GM12878 (cell line): ENCODE measurements at regions not wholly inside any gene's neighbourhood (a gene's known extent, or its start where the extent isn't known, plus 50 kb on each side); places are given as distances from the start of the nearest gene placed in this dataset.

Experiments used
- ATAC-seq: fragments of 200-7000 bp; cut with Tn5 transposase; 3 replicates; pipeline ENCODE4 v1.9.1; 2020; ENCODE audit warnings: mild to moderate bottlenecking, moderate library complexity
- BruUV-seq: library from RNA; stranded (reverse); fragments of 400-500 nt; replicated peaks from 2 replicates; lab custom pipeline; 2021; lab: Mats Ljungman, UMichigan
- CTCF ChIA-PET: fragments of 300-600 bp; sonication (Branson Sonifier 250); formaldehyde crosslinking; extraction: SDS; loops from one replicate; lab custom pipeline; 2021; ENCODE audit warnings: inconsistent platforms; lab: Yijun Ruan, JAX
- POLR2A ChIA-PET: fragments of 350-600 bp; formaldehyde crosslinking; extraction: SDS; loops from one replicate; lab custom pipeline; 2021; ENCODE audit warnings: inconsistent platforms; lab: Charles Lee
- RAD21 ChIA-PET: fragments of 300-600 bp; sonication (Branson Sonifier 250); formaldehyde crosslinking; loops from one replicate; lab custom pipeline; 2023; ENCODE audit warnings: antibody characterized with exemption; ENCODE audit not compliant: unreplicated experiment; lab: Charles Lee
- SMC1A ChIA-PET: fragments of 300-600 bp; sonication (Branson Sonifier 250); formaldehyde crosslinking; loops from one replicate; lab custom pipeline; 2023; ENCODE audit not compliant: unreplicated experiment, uncharacterized antibody; lab: Charles Lee
- DNase-seq: peaks from one replicate; pipeline ENCODE4 v3.0.0-alpha.2; 2011; ENCODE audit warnings: low read depth, low spot score
- FAIRE-seq: peaks from 3 replicates; lab custom pipeline; 2011; peaks lifted over from hg19 to GRCh38; lab: Jason Lieb, UNC
- H2AFZ ChIP-seq: 2 replicates; pipeline ENCODE4 v1.6.0; 2011; ENCODE audit warnings: low read depth, low read length, control low read depth; ENCODE audit not compliant: control insufficient read depth
- H3K27ac ChIP-seq: 2 replicates; pipeline ENCODE4 v1.5.1; 2011; ENCODE audit warnings: control low read depth; ENCODE audit not compliant: control insufficient read depth, insufficient read depth
- H3K27me3 ChIP-seq, 2 experiments: replicated peaks in 1 of 2; 2 replicates each; pipeline versions ENCODE4 v1.6.0 to v1.6.1; 2011; ENCODE audit warnings: low read length in 1 of 2; ENCODE audit not compliant: control insufficient read depth in 2 of 2, insufficient read depth in 2 of 2
- H3K36me3 ChIP-seq, 2 experiments: 2 replicates each; pipeline ENCODE4 v1.5.1; 2011; ENCODE audit warnings: low read length in 1 of 2; ENCODE audit not compliant: control insufficient read depth in 2 of 2, insufficient read depth in 2 of 2
- H3K4me1 ChIP-seq: 2 replicates; pipeline ENCODE4 v1.6.1; 2011; ENCODE audit warnings: mild to moderate bottlenecking, low read length, moderate library complexity, mixed read lengths; ENCODE audit not compliant: control insufficient read depth, insufficient read depth
- H3K4me2 ChIP-seq: 2 replicates; pipeline ENCODE4 v1.6.0; 2011; ENCODE audit warnings: control low read depth; ENCODE audit not compliant: control insufficient read depth, insufficient read depth
- H3K4me3 ChIP-seq: fragments of 200-600 bp; sonication (generic); 2 replicates; pipeline ENCODE4 v1.5.1; 2016
- H3K79me2 ChIP-seq: 2 replicates; pipeline ENCODE4 v1.6.0; 2011; ENCODE audit warnings: low read length; ENCODE audit not compliant: control insufficient read depth, insufficient read depth
- H3K9ac ChIP-seq: 2 replicates; pipeline ENCODE4 v1.8.0; 2011; ENCODE audit warnings: low read length, control low read depth, mixed read lengths; ENCODE audit not compliant: control insufficient read depth, insufficient read depth
- H3K9me3 ChIP-seq: replicated peaks from 3 replicates; pipeline ENCODE4 v1.5.1; 2011; ENCODE audit warnings: mild to moderate bottlenecking, low read length; ENCODE audit not compliant: control insufficient read depth, insufficient read depth
- H4K20me1 ChIP-seq: 2 replicates; pipeline ENCODE4 v1.6.0; 2011; ENCODE audit not compliant: control insufficient read depth, insufficient read depth
- CHD1 ChIP-seq: IDR thresholded peaks from 2 replicates; pipeline ENCODE4 v1.6.1; 2012; ENCODE audit warnings: low read depth, low read length, improper control_type of control experiment
- ESRRA ChIP-seq: IDR thresholded peaks from 2 replicates; pipeline ENCODE4 v1.6.1; 2012; ENCODE audit warnings: mild to moderate bottlenecking, low read length, improper control_type of control experiment
- GATAD2B ChIP-seq: fragments of 450-650 bp; conservative IDR thresholded peaks from 2 replicates; pipeline ENCODE4 v1.6.1; 2017; ENCODE audit warnings: low read depth, mild to moderate bottlenecking, moderate library complexity
- MTA2 ChIP-seq: fragments of 450-650 bp; IDR thresholded peaks from 2 replicates; pipeline ENCODE4 v1.6.1; 2016; ENCODE audit warnings: low read depth, mild to moderate bottlenecking, moderate library complexity
- NFYB ChIP-seq: IDR thresholded peaks from 2 replicates; pipeline ENCODE4 v1.6.1; 2011; ENCODE audit warnings: low read depth, mild to moderate bottlenecking, low read length, improper control_type of control experiment, moderate library complexity; ENCODE audit not compliant: insufficient read depth
- PAX8 ChIP-seq: fragments of 450-650 bp; IDR thresholded peaks from 2 replicates; pipeline ENCODE4 v1.6.1; 2017; ENCODE audit warnings: mild to moderate bottlenecking, moderate library complexity
- PKNOX1 ChIP-seq: fragments of 450-650 bp; IDR thresholded peaks from 2 replicates; pipeline ENCODE4 v1.6.1; 2016; ENCODE audit warnings: mild to moderate bottlenecking
- POLR2A ChIP-seq: IDR thresholded peaks from 2 replicates; pipeline ENCODE4 v1.6.1; 2011; ENCODE audit warnings: low read depth, mild to moderate bottlenecking, low read length
- RAD51 ChIP-seq: fragments of 450-650 bp; IDR thresholded peaks from 2 replicates; pipeline ENCODE4 v1.6.1; 2016; ENCODE audit warnings: moderate library complexity, mild to moderate bottlenecking, inconsistent platforms
- USF2 ChIP-seq: IDR thresholded peaks from 2 replicates; pipeline ENCODE4 v1.6.1; 2011; ENCODE audit warnings: low read depth, low read length, improper control_type of control experiment, borderline replicate concordance
- WGBS: methylation state at CpG from one replicate; pipeline ENCODE4 v1.1.6; 2016; ENCODE audit warnings: low lambda C conversion rate; ENCODE audit not compliant: insufficient replicate concordance, insufficient coverage; ENCODE audit errors: missing lambda C conversion rate; 5-methylcytosine and 5-hydroxymethylcytosine counted together
- in situ Hi-C: fragments of 300-500 bp; cut with MboI; formaldehyde crosslinking; loops from 9 replicates; pipeline ENCODE4 v1.14.3; 2018; ENCODE audit warnings: mixed read lengths
- intact Hi-C: fragments of 100-400 bp; cut with micrococcal nuclease; formaldehyde crosslinking; loops from one replicate; pipeline ENCODE4 v1.14.2; 2022; ENCODE audit not compliant: unreplicated experiment

DNA sequence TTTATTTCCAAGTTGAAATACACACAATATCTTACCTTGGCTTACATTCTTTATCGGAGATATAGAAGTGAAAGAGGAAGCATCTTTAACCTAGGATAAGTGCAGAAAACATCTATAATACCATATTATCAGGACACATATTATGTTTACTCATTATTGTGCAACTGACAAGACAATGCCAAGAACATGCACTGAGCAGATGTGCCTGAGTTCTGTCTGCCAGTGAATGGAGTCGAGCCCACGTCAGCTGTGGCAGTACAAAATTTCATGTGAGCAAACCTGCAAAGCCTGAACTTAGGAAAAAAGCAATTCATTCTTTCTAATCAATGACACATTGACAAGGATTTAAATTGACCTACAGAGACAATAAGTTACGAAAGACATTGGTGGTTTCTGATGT, 154.4 kb downstream of the AXIN2 start:
- DNase-seq (no peak), ATAC-seq (no peak), FAIRE-seq (no peak)
- Histone ChIP-seq H3K79me2 (no peaks in the 10 kb centered on the region), H3K27me3 (no peaks in the 10 kb centered on the region), H3K4me1 (no peaks in the 10 kb centered on the region), H3K9me3 (no peaks in the 10 kb centered on the region), H3K4me3 (no peak overlapping the region), H3K36me3 (no peaks in the 10 kb centered on the region), H3K27ac (no peak overlapping the region), H3K4me2 (no peak overlapping the region), H4K20me1 (no peaks in the 10 kb centered on the region), H2AFZ (no peak overlapping the region), H3K9ac (no peak overlapping the region)
- BruUV-seq = no TSS peak
- ChIA-PET CTCF (no interaction called here), SMC1A (no interaction called here), POLR2A (no interaction called here), RAD21 (no interaction called here)
- intact Hi-C loops = no loop called here
- in situ Hi-C loops = no loop called here
- TF ChIP-seq ESRRA (no peak), PKNOX1 (no peak)
- 67% methylated on average over 4 of the region's 4 CpGs for WGBS

DNA sequence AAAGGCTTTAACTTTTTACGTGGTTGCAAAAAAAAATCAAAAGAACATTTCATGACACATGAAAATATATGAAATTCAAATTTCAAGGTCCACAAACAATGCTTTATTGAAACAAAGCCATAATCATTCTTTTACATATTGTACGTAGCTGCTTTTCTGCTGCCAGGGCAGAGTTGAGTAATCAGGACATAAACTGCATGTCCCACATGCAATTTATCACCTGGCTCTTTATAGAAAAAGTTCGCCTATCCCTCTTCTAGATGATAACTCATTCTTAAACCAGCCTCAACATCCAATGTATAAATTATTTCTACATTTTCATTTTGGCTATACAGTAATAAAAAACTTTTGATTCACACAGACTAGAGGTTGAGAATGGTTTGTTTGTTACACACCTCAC, 154.9 kb downstream of the AXIN2 start:
- H3K9me3 ChIP-seq = no peaks in the 10 kb centered on the region
- no peak overlapping the region for H3K9ac ChIP-seq
- no peak overlapping the region for H3K4me2 ChIP-seq
- H3K27ac ChIP-seq = no peak overlapping the region
- H3K4me1 ChIP-seq = no peaks in the 10 kb centered on the region
- H3K36me3 ChIP-seq = no peaks in the 10 kb centered on the region
- H3K4me3 ChIP-seq = no peak overlapping the region
- no peaks in the 10 kb centered on the region for H3K79me2 ChIP-seq
- ChIA-PET CTCF (no interaction called here), RAD21 (no interaction called here), SMC1A (no interaction called here), POLR2A (no interaction called here)
- H4K20me1 ChIP-seq = no peaks in the 10 kb centered on the region
- H3K27me3 ChIP-seq = no peaks in the 10 kb centered on the region
- BruUV-seq = no TSS peak
- TF ChIP-seq NFYB (no peak), PAX8 (no peak), RAD51 (no peak), MTA2 (no peak), POLR2A (no peak), CHD1 (no peak), GATAD2B (no peak), USF2 (no peak)
- ATAC-seq (no peak), DNase-seq (no peak), FAIRE-seq (no peak)
- no peak overlapping the region for H2AFZ ChIP-seq
- intact Hi-C loops (no loop called here), in situ Hi-C loops (no loop called here)
- WGBS = 64% methylated on average over 3 of the region's 3 CpGs
